ENCODE measurements at regions not wholly inside any gene's neighbourhood (a gene's known extent, or its start where the extent isn't known, plus 50 kb on each side); places are given as distances from the start of the nearest gene placed in this dataset.

DNA sequence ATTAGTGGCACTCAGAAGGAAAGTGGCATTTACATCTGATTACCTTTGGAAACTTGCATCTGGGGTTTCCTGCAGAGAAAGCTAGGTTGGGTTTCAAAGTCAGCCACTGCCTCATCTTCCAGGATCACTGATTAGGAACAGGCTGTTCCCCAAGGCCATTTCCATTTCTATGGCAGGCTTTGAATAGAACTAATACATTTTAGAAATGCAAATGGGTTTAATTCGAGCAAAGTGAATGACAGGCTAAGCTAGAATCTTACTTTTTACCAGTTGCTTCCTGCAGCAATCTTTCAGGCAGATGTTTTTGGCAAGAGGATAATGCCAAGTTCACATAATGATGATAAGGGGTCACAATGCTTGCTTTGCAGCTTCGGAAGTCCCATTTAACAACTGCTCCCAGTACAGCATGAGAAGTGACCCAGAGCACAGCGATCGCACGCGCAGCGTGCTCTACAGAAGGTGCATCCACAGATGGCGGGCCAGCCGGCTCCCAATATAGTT, 336.7 kb downstream of the LPIN1 start:
- DNase-seq (ENCODE audit: low read depth in 3 of 3), result no peak

DNA sequence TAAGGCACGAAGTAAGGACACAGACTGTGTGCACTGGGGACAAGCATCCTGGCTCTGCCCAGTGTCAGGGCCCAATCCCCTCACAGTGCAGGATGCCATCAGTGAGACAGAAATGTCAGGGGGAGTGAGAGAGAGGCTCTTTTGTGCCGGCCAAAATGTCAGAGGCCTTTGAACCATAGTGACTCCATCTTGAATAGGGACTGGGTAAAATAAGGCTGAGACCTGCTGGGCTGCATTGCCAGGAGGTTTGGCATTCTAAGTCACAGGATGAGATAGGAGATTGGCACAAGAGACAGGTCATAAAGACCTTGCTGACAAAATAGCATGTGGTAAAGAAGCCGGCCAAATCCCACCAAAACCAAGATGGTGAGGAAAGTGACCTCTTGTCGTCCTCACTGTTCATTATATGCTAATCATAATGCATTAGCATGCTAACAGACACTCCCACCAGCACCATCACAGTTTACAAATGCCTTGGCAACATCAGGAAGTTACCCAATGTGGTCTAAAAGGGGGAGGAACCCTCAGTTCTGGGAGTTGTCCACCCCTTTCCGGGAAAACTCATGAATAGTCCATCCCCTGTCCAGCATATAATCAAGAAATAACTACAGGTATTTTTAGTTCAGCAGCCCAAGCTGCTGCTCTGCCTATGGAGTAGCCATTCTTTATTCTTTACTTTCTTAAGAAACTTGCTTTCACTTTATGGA, 337.4 kb downstream of the LPIN1 start:
- DNase-seq (ENCODE audit: low read depth in 3 of 3), result no peak

DNA sequence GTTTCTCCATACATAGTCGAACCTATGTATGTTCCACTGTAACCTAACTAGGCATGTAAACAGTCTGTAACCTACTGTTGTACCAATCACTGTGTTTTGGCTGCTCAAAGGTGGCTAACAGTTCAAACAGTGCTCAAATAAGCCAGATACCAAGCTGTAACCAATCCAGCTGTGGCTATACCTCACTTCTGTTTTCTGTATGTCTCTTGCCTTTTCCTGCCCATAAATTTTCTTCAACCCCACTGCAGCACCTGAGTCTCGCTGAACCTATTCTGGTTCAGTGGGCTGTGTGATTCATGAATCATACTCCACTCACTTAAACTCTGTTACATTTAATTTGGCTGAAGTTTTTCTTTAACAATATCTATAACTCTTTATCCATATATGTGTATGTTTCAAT, 340.7 kb downstream of the LPIN1 start:
- DNase-seq (ENCODE audit: low read depth in 3 of 3), result no peak

- no peak for DNase-seq (ENCODE audit: low read depth in 3 of 3)
Measured at GRCh38 chr2:12087671-12088380, 341.4 kb downstream of the LPIN1 start.

DNA sequence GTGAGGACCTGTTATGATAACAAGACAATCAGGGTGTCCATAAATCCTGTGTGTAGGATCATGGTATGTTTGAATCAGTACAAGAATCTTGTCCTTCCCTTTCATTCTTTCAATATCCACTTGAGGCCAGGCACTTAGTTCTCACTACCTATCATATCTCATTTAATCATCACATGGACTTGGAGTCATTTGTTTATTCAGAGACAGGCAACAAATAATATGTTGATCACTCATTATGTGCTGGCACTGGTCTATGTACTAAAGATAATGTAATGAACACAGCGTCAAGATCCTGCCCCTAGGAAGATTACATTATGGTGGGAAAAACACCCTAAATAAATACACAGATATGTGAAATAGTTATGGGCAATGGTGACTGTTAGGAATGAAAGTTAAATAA, 342.6 kb downstream of the LPIN1 start:
- no peak for DNase-seq (ENCODE audit: low read depth in 3 of 3)

DNA sequence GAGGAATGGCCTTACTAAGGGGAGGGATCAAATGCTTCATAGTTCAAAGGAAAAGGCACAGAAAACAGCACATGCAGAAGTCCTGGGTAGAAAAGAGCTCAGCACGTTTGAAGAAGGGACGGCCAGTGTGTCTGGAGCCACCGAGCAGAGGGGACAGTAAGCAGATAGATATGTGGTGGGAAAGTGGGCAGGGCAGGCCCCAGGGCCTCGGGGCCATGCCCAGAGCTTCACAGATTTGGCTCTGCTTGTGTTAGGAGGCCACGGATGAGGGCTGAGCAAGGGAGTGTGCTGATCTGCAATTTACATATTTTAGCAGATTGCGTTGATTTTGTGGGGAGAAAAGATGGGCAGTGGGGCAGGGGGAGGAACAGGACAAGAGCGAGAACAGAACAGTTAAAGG, 343.1 kb downstream of the LPIN1 start:
- no peak for DNase-seq (ENCODE audit: low read depth in 3 of 3)

DNA sequence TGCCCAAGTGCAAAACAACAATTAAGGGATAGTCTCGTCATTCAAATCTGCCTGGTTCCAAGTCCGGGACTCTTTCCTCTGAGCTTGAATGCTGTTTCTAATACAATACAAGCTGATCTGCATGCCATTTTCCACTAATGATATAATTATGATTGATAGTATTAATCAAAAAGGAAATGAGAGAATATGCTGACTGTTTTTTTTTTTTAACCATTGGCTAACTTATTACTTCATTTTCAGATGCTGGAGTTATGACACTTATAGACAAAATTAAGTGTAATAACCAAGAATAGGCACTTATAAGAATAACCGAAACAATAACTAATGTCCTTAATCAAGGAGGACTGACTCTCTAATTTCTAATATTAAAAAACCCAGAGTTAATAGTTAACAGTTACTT, 343.6 kb downstream of the LPIN1 start:
- DNase-seq (ENCODE audit: low read depth in 3 of 3), result no peak

- no peak for DNase-seq (ENCODE audit: low read depth in 3 of 3)
Measured at GRCh38 chr2:12090590-12090989, 344.2 kb downstream of the LPIN1 start.

- DNase-seq (ENCODE audit: low read depth in 3 of 3), result no peak
Measured at GRCh38 chr2:12091201-12091806, 344.9 kb downstream of the LPIN1 start.

GRCh38 chr2:12094134-12094533, 347.7 kb downstream of the LPIN1 start:
- DNase-seq (ENCODE audit: low read depth in 3 of 3), result no peak

- DNase-seq (ENCODE audit: low read depth in 3 of 3), result no peak
Measured at GRCh38 chr2:12096051-12096787, 349.8 kb downstream of the LPIN1 start.

DNA sequence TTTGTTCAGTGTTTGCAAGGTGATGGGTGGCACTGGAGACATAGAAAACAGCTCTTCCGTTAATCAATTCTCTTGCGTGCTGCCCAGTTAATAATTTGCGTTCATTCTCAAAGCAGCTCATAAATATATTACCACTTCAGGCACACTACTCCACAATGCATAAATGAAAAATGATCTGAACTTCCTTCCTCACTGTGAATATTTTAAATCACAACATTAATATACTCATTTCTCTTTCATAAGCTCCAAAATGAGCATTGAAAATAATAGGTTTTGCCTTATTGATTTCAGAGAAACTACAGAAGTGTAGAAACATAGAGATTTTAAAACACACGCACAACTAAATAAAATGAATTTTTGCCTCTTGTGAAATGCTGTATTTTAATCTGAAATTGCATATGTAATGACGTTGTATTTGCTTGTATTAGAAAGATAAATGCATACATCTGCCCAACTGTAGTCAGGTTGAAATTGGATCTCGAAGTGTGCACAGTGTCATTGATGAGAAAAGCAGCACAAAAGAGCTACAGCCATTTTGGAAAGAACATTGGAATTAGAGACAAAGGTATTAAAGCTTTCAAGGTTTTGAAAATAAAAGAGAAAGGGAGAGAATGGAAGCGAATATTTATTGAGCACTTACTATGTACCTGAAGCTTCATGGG, 350.5 kb downstream of the LPIN1 start:
- DNase-seq (ENCODE audit: low read depth in 3 of 3), result no peak

GRCh38 chr2:12097859-12098258, 351.4 kb downstream of the LPIN1 start:
- no peak for DNase-seq (ENCODE audit: low read depth in 3 of 3)

GRCh38 chr2:12099374-12099773, 352.9 kb downstream of the LPIN1 start:
- no peak for DNase-seq (ENCODE audit: low read depth in 3 of 3)

DNA sequence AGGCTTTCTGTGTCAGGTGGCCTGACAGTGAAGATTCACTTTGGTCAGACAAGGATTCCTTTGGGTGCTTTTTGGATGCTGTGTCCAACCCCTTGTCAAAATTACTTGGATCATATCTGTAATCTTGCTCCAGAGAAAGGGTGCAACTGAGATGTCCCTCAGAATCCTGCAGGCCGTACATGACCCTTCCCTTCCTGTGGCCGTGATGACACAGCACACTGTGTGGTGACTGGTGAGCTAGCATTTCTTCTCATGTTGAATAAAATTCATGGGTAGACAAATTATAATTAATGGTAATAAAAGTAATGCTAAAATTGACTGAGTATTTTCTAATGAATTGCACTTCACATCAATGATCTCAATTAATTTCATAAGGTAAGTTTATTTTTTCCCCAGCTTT, 356.2 kb downstream of the LPIN1 start:
- DNase-seq (ENCODE audit: low read depth in 3 of 3), result no peak

DNA sequence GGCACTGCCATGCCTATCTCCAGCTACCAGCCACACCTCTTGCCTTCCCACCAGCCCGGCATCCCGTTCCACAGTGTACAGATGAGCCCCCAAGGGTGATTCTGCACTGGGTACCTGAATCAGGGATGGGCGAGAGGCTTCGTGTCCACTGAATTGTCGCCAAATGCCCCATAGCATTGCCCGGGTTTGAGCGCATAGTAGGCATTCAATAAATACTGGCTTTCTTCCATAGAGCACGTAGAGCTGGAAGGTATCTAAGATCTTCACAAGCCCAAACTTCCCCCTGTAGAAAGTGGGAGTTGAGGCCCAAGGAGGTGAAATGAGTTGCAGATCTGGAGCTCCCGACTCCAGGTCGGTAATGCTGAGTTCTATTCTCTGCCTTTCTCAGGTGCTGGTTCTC, 358.7 kb downstream of the LPIN1 start:
- DNase-seq (ENCODE audit: low read depth in 3 of 3), result no peak

- peak; percentile 6 to 39 (median 29) for DNase-seq (ENCODE audit: low read depth in 3 of 3)
Measured at GRCh38 chr2:12106440-12107080, 360.1 kb downstream of the LPIN1 start.

DNA sequence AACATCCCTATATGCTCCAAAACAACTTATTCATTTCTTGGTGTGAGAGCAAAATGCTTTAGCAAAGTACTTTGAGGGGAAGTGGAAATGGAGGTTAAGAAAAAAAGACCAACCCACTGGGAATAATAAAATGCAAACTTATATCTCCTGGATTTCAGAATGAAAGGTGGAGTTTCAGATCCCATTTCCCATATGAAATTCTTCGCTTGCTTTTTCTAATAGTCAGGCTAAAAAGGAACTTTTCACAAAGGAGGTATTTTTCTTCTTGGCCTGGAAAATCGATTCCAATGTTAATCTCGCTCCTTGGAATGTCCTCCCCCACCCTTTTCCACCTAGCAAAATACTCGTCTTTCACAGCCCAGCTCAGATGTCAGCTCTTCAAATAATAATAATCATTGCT, 360.9 kb downstream of the LPIN1 start:
- DNase-seq (ENCODE audit: low read depth in 3 of 3), result no peak

- DNase-seq (ENCODE audit: low read depth in 3 of 3), result no peak
Measured at GRCh38 chr2:12107939-12108338, 361.5 kb downstream of the LPIN1 start.

GRCh38 chr2:12109363-12110017, 363.1 kb downstream of the LPIN1 start:
- no peak for DNase-seq (ENCODE audit: low read depth in 3 of 3)

- no peak for DNase-seq (ENCODE audit: low read depth in 3 of 3)
Measured at GRCh38 chr2:12110074-12110473, 363.6 kb downstream of the LPIN1 start.
